PC-9 (cell line): ENCODE measurements at regions not wholly inside any gene's neighbourhood (a gene's known extent, or its start where the extent isn't known, plus 50 kb on each side); places are given as distances from the start of the nearest gene placed in this dataset.

Source experiments
- EZH2 ChIP-seq: fragments of 200-600 bp; sonication (generic); IDR thresholded peaks from 2 replicates; pipeline ENCODE4 v1.8.0; 2017; ENCODE audit warnings: antibody characterized with exemption, low read depth
- TF ChIP-seq, protein P1 (sequence below): fragments of 200-600 bp; sonication (generic); conservative IDR thresholded peaks from 2 replicates; pipeline ENCODE4 v1.6.1; 2017; ENCODE audit warnings: mixed run types, antibody characterized with exemption, mild to moderate bottlenecking, moderate library complexity

DNA sequence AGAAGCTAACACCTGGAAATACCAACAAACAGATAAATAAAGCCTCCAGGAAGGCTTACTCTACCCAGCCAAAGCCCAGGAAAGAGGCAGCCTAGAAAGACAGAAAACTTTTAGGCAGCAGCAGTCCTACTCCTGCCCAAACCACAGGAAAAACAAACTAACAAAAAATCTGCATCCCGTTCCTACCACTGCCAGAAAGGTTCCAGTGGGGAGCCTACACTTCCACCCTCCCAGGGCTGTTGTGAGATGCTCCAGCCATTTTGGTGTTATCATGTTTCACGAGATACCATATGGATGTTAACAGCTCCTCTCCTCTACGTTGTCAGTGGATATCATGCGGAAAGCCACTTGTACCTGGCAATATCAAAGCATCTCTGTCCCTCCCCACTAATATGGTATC lies 135.9 kb upstream of the ADRA1D start:
- TF ChIP-seq, protein P1, sequence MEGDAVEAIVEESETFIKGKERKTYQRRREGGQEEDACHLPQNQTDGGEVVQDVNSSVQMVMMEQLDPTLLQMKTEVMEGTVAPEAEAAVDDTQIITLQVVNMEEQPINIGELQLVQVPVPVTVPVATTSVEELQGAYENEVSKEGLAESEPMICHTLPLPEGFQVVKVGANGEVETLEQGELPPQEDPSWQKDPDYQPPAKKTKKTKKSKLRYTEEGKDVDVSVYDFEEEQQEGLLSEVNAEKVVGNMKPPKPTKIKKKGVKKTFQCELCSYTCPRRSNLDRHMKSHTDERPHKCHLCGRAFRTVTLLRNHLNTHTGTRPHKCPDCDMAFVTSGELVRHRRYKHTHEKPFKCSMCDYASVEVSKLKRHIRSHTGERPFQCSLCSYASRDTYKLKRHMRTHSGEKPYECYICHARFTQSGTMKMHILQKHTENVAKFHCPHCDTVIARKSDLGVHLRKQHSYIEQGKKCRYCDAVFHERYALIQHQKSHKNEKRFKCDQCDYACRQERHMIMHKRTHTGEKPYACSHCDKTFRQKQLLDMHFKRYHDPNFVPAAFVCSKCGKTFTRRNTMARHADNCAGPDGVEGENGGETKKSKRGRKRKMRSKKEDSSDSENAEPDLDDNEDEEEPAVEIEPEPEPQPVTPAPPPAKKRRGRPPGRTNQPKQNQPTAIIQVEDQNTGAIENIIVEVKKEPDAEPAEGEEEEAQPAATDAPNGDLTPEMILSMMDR = no peak
- no peak for TF ChIP-seq EZH2
